ENCODE measurements at regions not wholly inside any gene's neighbourhood (a gene's known extent, or its start where the extent isn't known, plus 50 kb on each side); places are given as distances from the start of the nearest gene placed in this dataset.

GRCh38 chr1:182169203-182169602, 107.7 kb upstream of the ZNF648 start:
- H3K4me3 ChIP-seq (ENCODE audit: insufficient read depth, low read length): no peak overlapping the region
- H3K4me1 ChIP-seq (ENCODE audit: insufficient read depth, low read length): no peaks in the 10 kb centered on the region
- H3K79me2 ChIP-seq (ENCODE audit: insufficient read depth, low read length): no peaks in the 10 kb centered on the region
- DNase-seq (ENCODE audit: insufficient read length, low spot score, missing footprints): no peak
- no peaks in the 10 kb centered on the region for H3K27me3 ChIP-seq (ENCODE audit: insufficient read depth, low read length)
- H2AFZ ChIP-seq (ENCODE audit: low read length): no peak overlapping the region
- H3K27ac ChIP-seq (ENCODE audit: low read depth, low read length): no peak overlapping the region
- no peak overlapping the region for H3K4me2 ChIP-seq (ENCODE audit: insufficient read depth, low read length)
- TF ChIP-seq CTCF (IDR thresholded peaks at IDR 0.05; ENCODE audit: extremely low read depth, low read depth, low read length): no peak
- no peaks in the 10 kb centered on the region for H3K36me3 ChIP-seq (ENCODE audit: insufficient read depth, low read length)
- H3K9me3 ChIP-seq (ENCODE audit: low read depth, low read length): no peaks in the 10 kb centered on the region
- no peaks in the 10 kb centered on the region for H4K20me1 ChIP-seq (ENCODE audit: insufficient read depth, low read length)

- Histone ChIP-seq H3K4me2 (ENCODE audit: insufficient read depth, low read length) (no peak overlapping the region), H3K9me3 (ENCODE audit: low read depth, low read length) (no peaks in the 10 kb centered on the region), H3K27ac (ENCODE audit: low read depth, low read length) (no peak overlapping the region), H3K79me2 (ENCODE audit: insufficient read depth, low read length) (no peaks in the 10 kb centered on the region), H2AFZ (ENCODE audit: low read length) (no peak overlapping the region), H3K27me3 (ENCODE audit: insufficient read depth, low read length) (no peaks in the 10 kb centered on the region), H3K4me3 (ENCODE audit: insufficient read depth, low read length) (no peak overlapping the region), H4K20me1 (ENCODE audit: insufficient read depth, low read length) (no peaks in the 10 kb centered on the region), H3K4me1 (ENCODE audit: insufficient read depth, low read length) (no peaks in the 10 kb centered on the region), H3K36me3 (ENCODE audit: insufficient read depth, low read length) (no peaks in the 10 kb centered on the region)
- TF ChIP-seq CTCF (IDR thresholded peaks at IDR 0.05; ENCODE audit: extremely low read depth, low read depth, low read length): no peak
- DNase-seq (ENCODE audit: insufficient read length, low spot score, missing footprints): no peak
Measured at GRCh38 chr1:182166750-182167149, 105.2 kb upstream of the ZNF648 start.

- Histone ChIP-seq H3K4me3 (ENCODE audit: insufficient read depth, low read length) (no peak overlapping the region), H3K27me3 (ENCODE audit: insufficient read depth, low read length) (no peaks in the 10 kb centered on the region), H3K4me1 (ENCODE audit: insufficient read depth, low read length) (no peaks in the 10 kb centered on the region), H3K4me2 (ENCODE audit: insufficient read depth, low read length) (no peak overlapping the region), H2AFZ (ENCODE audit: low read length) (no peak overlapping the region), H4K20me1 (ENCODE audit: insufficient read depth, low read length) (no peaks in the 10 kb centered on the region), H3K27ac (ENCODE audit: low read depth, low read length) (no peak overlapping the region), H3K9me3 (ENCODE audit: low read depth, low read length) (no peaks in the 10 kb centered on the region), H3K79me2 (ENCODE audit: insufficient read depth, low read length) (no peaks in the 10 kb centered on the region), H3K36me3 (ENCODE audit: insufficient read depth, low read length) (no peaks in the 10 kb centered on the region)
- peak; percentile 9 for DNase-seq (ENCODE audit: insufficient read length, low spot score, missing footprints)
- no peak for TF ChIP-seq CTCF (IDR thresholded peaks at IDR 0.05; ENCODE audit: extremely low read depth, low read depth, low read length)
Measured at GRCh38 chr1:182166321-182166720, 104.8 kb upstream of the ZNF648 start.

- no peak for TF ChIP-seq CTCF (IDR thresholded peaks at IDR 0.05; ENCODE audit: extremely low read depth, low read depth, low read length)
- Histone ChIP-seq H3K79me2 (ENCODE audit: insufficient read depth, low read length) (no peaks in the 10 kb centered on the region), H3K4me2 (ENCODE audit: insufficient read depth, low read length) (no peak overlapping the region)
Measured at GRCh38 chr1:182164273-182164672, 102.8 kb upstream of the ZNF648 start.

More at GRCh38 chr1:182164273-182164672, 102.8 kb upstream of the ZNF648 start:
- DNase-seq (ENCODE audit: insufficient read length, low spot score, missing footprints): no peak
- Histone ChIP-seq H3K9me3 (ENCODE audit: low read depth, low read length) (no peaks in the 10 kb centered on the region), H3K36me3 (ENCODE audit: insufficient read depth, low read length) (no peaks in the 10 kb centered on the region), H3K27me3 (ENCODE audit: insufficient read depth, low read length) (no peaks in the 10 kb centered on the region), H3K4me3 (ENCODE audit: insufficient read depth, low read length) (no peak overlapping the region), H3K27ac (ENCODE audit: low read depth, low read length) (no peak overlapping the region), H3K4me1 (ENCODE audit: insufficient read depth, low read length) (no peaks in the 10 kb centered on the region), H2AFZ (ENCODE audit: low read length) (no peak overlapping the region), H4K20me1 (ENCODE audit: insufficient read depth, low read length) (no peaks in the 10 kb centered on the region)

Data from osteoblast (primary cell).